CD4-positive, alpha-beta memory T cell (primary cell): ENCODE measurements at regions not wholly inside any gene's neighbourhood (a gene's known extent, or its start where the extent isn't known, plus 50 kb on each side); places are given as distances from the start of the nearest gene placed in this dataset.

Source experiments
- CTCF ChIA-PET: fragments of 350-600 bp; sonication (Branson Sonifier 250); formaldehyde crosslinking; loops from one replicate; lab custom pipeline; 2021; ENCODE audit warnings: inconsistent platforms; ENCODE audit not compliant: partially characterized antibody; lab: Charles Lee
- POLR2A ChIA-PET: fragments of 350-600 bp; sonication (Branson Sonifier 250); formaldehyde crosslinking; loops from one replicate; lab custom pipeline; 2021; ENCODE audit not compliant: partially characterized antibody; lab: Charles Lee
- DNase-seq, 5 donors: peaks; one replicate each; pipeline versions ENCODE4 v3.0.0 to v3.0.0-alpha.2; 2020 to 2022; ENCODE audit warnings: mixed read lengths in 1 of 5
- H3K27ac ChIP-seq: one replicate; pipeline ENCODE4 v1.7.0; 2013; ENCODE audit warnings: low read depth, low read length
- H3K27me3 ChIP-seq: 2 replicates; pipeline ENCODE4 v1.7.0; 2013; ENCODE audit warnings: mild to moderate bottlenecking, low read length, moderate library complexity; ENCODE audit not compliant: insufficient read depth
- H3K36me3 ChIP-seq: 2 replicates; pipeline ENCODE4 v1.7.0; 2013; ENCODE audit warnings: mild to moderate bottlenecking, low read length, moderate library complexity; ENCODE audit not compliant: insufficient read depth
- H3K4me1 ChIP-seq: 2 replicates; pipeline ENCODE4 v1.7.0; 2013; ENCODE audit warnings: mild to moderate bottlenecking, low read length, moderate library complexity; ENCODE audit not compliant: insufficient read depth
- H3K4me3 ChIP-seq, 2 donors: one replicate each; pipeline ENCODE4 v1.7.0; 2013; ENCODE audit warnings: low read length in 2 of 2, mild to moderate bottlenecking in 1 of 2
- H3K9me3 ChIP-seq, 2 donors: one replicate each; pipeline ENCODE4 v1.7.0; 2013; ENCODE audit warnings: low read length in 2 of 2, control low read depth in 1 of 2; ENCODE audit not compliant: control insufficient read depth in 1 of 2
- H3K27ac Mint-ChIP-seq, 7 donors: one replicate each; pipeline ENCODE4 v1.8.0; 2020 to 2021; ENCODE audit warnings: mixed read lengths in 7 of 7, mild to moderate bottlenecking in 6 of 7, inconsistent platforms in 3 of 7, moderate library complexity in 3 of 7
- H3K27me3 Mint-ChIP-seq, 2 donors: one replicate each; pipeline ENCODE4 v1.8.0; 2020 to 2021; ENCODE audit warnings: mixed read lengths in 2 of 2
- H3K36me3 Mint-ChIP-seq, 2 donors: one replicate each; pipeline ENCODE4 v1.8.0; 2020 to 2021; ENCODE audit warnings: mixed read lengths in 2 of 2, inconsistent platforms in 1 of 2, mild to moderate bottlenecking in 1 of 2
- H3K4me1 Mint-ChIP-seq, 4 donors: one replicate each; pipeline ENCODE4 v1.8.0; 2020 to 2021; ENCODE audit warnings: mixed read lengths in 4 of 4, mild to moderate bottlenecking in 1 of 4
- H3K4me3 Mint-ChIP-seq, 8 donors: one replicate each; pipeline ENCODE4 v1.8.0; 2020 to 2021; ENCODE audit warnings: mixed read lengths in 8 of 8, mild to moderate bottlenecking in 7 of 8, moderate library complexity in 6 of 8, inconsistent platforms in 3 of 8
- H3K9me3 Mint-ChIP-seq, 8 donors: one replicate each; pipeline ENCODE4 v1.8.0; 2020 to 2021; ENCODE audit warnings: mixed read lengths in 8 of 8, mild to moderate bottlenecking in 5 of 8, inconsistent platforms in 3 of 8, moderate library complexity in 1 of 8
- intact Hi-C: fragments of 100-400 bp; cut with micrococcal nuclease; formaldehyde crosslinking; loops from one replicate; pipeline ENCODE4 v1.15.1; 2023

DNA sequence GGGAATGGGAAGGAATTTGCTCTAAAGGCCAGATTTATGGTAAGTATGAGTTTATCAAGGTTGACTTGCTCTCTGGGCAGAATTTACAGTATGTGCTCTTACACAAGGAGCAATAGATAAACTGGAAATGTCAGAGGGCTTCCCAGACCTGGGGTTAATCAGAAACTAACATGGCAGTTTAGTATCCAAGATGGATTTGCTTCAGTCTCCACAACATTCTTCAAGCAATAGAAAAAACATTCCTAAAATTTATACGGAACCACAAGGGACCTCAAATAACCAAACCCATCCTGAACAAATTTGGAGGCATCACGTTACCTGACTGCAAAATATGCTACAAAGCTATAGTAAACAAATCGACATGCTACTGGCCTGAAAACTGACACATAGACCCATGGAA lies 606.7 kb upstream of the CHRM3 start:
- no peak for DNase-seq
- H3K4me1 ChIP-seq = no peaks in the 10 kb centered on the region
- ChIA-PET POLR2A (no interaction called here), CTCF (no interaction called here)
- H3K27ac Mint-ChIP-seq = no peak overlapping the region
- no peaks in the 10 kb centered on the region for H3K27me3 ChIP-seq
- H3K9me3 ChIP-seq = no peaks in the 10 kb centered on the region
- H3K9me3 Mint-ChIP-seq = peaks cover 0 to 11% (median 5%) of the 10 kb centered on the region in 8 donors
- H3K4me3 ChIP-seq = no peak overlapping the region
- H3K4me3 Mint-ChIP-seq = no peak overlapping the region
- no peak overlapping the region for H3K27ac ChIP-seq
- H3K36me3 Mint-ChIP-seq = no peaks in the 10 kb centered on the region
- no peaks in the 10 kb centered on the region for H3K27me3 Mint-ChIP-seq
- intact Hi-C loops = no loop called here
- no peaks in the 10 kb centered on the region for H3K4me1 Mint-ChIP-seq
- H3K36me3 ChIP-seq = no peaks in the 10 kb centered on the region

DNA sequence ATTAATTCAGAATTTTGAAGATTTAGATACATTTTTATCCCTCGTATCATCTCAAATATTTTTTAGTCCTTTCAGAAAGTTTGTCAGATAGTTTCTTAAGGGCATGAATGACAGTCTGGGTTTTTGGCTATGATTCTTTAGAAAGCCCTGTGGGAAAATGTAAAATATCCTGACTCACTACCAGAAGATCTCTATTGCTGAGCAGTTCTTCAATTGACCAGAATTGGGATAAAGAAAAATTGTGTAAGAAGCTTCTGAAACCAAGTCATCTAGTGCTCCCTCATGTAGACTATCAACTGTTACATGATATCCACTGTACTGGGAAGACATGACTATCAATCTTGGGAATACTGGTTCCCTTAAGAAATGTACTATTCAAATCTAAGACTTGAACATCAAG lies 608.3 kb upstream of the CHRM3 start:
- no peaks in the 10 kb centered on the region for H3K36me3 ChIP-seq
- POLR2A ChIA-PET = no interaction called here
- H3K9me3 Mint-ChIP-seq = peaks cover 0 to 11% (median 5%) of the 10 kb centered on the region in 8 donors
- no peaks in the 10 kb centered on the region for H3K4me1 ChIP-seq
- DNase-seq = no peak
- no peak overlapping the region for H3K4me3 ChIP-seq
- no peaks in the 10 kb centered on the region for H3K9me3 ChIP-seq
- no peak overlapping the region for H3K27ac ChIP-seq
- H3K4me3 Mint-ChIP-seq = no peak overlapping the region
- CTCF ChIA-PET = no interaction called here
- H3K27me3 ChIP-seq = no peaks in the 10 kb centered on the region
- H3K27me3 Mint-ChIP-seq = no peaks in the 10 kb centered on the region
- H3K27ac Mint-ChIP-seq = no peak overlapping the region
- intact Hi-C loops = no loop called here
- H3K36me3 Mint-ChIP-seq = no peaks in the 10 kb centered on the region
- H3K4me1 Mint-ChIP-seq = no peaks in the 10 kb centered on the region

DNA sequence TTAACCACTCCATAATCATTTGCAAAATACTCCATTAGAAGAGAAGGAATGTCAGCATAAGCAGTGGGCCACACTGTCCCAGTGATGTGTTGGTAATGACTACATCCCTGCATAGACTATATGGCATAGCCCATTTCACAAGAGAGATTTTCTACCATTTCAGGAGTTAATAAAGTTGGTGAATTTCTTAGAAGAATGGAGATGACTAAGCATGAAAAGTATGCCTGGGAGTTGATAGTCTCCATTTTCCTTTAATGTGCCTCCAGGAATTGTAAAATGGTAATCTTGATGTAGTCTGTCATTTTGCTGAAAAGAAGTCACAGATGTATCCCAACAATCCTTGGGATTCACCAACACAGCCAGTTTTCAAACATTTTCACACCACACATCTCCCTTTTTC lies 608.8 kb upstream of the CHRM3 start:
- no peak overlapping the region for H3K27ac Mint-ChIP-seq
- intact Hi-C loops = no loop called here
- H3K9me3 Mint-ChIP-seq = peaks cover 0 to 15% (median 5%) of the 10 kb centered on the region in 8 donors
- H3K27ac ChIP-seq = no peak overlapping the region
- H3K4me1 Mint-ChIP-seq = no peaks in the 10 kb centered on the region
- no peaks in the 10 kb centered on the region for H3K27me3 ChIP-seq
- CTCF ChIA-PET = interaction anchor here (1.4 kb wide), 1 partner anchor 10 kb away, joined by 3 read pairs; no protein-coding TSS in a partner anchor
- no peaks in the 10 kb centered on the region for H3K4me1 ChIP-seq
- H3K36me3 Mint-ChIP-seq = no peaks in the 10 kb centered on the region
- H3K27me3 Mint-ChIP-seq = no peaks in the 10 kb centered on the region
- no peaks in the 10 kb centered on the region for H3K9me3 ChIP-seq
- H3K4me3 Mint-ChIP-seq = no peak overlapping the region
- H3K4me3 ChIP-seq = no peak overlapping the region
- no peak for DNase-seq
- no peaks in the 10 kb centered on the region for H3K36me3 ChIP-seq
- POLR2A ChIA-PET = no interaction called here

DNA sequence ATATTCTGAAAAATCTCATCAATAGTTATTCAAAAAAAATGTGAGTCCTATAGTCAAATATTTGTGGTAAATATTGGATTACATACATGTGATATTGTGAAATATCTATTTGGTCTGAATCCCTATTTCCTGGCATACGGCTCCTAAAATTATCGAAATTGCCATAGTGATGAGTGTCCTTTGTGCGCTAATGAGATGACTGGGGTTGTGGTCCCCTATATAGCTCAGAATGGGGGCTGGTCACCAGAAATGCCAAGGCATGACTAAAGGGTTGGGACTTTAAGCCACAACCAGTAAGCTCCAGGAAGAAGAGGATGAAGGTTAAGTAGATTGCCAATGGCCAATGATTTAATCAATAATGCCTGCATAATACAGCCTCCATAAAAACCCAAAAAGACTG lies 610.2 kb upstream of the CHRM3 start:
- peaks cover 0 to 18% (median 5%) of the 10 kb centered on the region in 8 donors for H3K9me3 Mint-ChIP-seq
- H3K4me1 Mint-ChIP-seq = no peaks in the 10 kb centered on the region
- no peaks in the 10 kb centered on the region for H3K27me3 Mint-ChIP-seq
- ChIA-PET POLR2A (no interaction called here), CTCF (interaction anchor here (1.4 kb wide), 1 partner anchor 12 kb away, joined by 3 read pairs; no protein-coding TSS in a partner anchor)
- no peaks in the 10 kb centered on the region for H3K9me3 ChIP-seq
- H3K4me3 Mint-ChIP-seq = no peak overlapping the region
- no peak for DNase-seq
- H3K27ac ChIP-seq = no peak overlapping the region
- H3K27me3 ChIP-seq = no peaks in the 10 kb centered on the region
- no peaks in the 10 kb centered on the region for H3K36me3 Mint-ChIP-seq
- H3K36me3 ChIP-seq = no peaks in the 10 kb centered on the region
- no peak overlapping the region for H3K4me3 ChIP-seq
- H3K4me1 ChIP-seq = no peaks in the 10 kb centered on the region
- H3K27ac Mint-ChIP-seq = no peak overlapping the region
- intact Hi-C loops = no loop called here

DNA sequence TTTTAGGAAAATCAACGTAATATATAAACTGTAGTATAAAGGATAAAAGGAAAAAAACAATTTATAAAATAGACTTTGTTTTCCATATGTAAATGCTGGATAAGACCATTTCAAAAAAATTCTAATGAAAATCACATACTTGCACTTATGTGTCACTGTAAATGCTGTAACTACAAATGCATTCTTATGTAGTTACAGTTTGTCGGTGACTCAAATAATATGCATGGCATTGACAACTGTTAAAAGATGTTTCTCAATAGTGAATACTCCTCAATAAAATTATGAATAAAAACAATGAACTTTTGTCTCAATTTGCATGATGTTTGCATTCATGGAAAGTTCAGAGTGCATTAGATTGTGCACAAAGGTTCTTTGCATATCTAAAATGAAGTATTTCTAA lies 614.0 kb upstream of the CHRM3 start:
- Histone ChIP-seq H3K36me3 (no peaks in the 10 kb centered on the region), H3K4me1 (no peaks in the 10 kb centered on the region), H3K4me3 (no peak overlapping the region), H3K27ac (no peak overlapping the region), H3K9me3 (no peaks in the 10 kb centered on the region), H3K27me3 (no peaks in the 10 kb centered on the region)
- peaks cover 0 to 12% (median 0%) of the 10 kb centered on the region in 8 donors for H3K9me3 Mint-ChIP-seq
- no peaks in the 10 kb centered on the region for H3K36me3 Mint-ChIP-seq
- no peaks in the 10 kb centered on the region for H3K27me3 Mint-ChIP-seq
- no peak for DNase-seq
- intact Hi-C loops = no loop called here
- no peak overlapping the region for H3K4me3 Mint-ChIP-seq
- H3K4me1 Mint-ChIP-seq = no peaks in the 10 kb centered on the region
- ChIA-PET CTCF (no interaction called here), POLR2A (no interaction called here)
- H3K27ac Mint-ChIP-seq = no peak overlapping the region

DNA sequence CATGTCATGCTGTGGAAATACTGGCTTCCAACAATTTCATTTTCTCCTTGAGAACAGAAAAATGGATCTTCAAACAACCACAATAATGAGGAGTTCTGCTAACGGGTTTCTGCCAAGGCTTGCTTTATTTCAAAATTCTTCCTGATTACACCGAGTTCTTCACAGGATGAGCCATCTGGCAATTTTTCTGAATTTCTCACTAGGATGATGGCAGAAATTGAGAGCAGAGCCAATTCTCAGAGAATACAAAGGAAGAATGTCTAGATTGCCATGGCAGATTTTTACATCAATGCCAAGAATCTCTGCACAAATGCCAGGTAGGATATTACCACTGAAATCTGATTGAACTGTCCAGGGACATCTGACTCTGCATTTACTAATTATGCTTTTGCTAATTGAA lies 619.0 kb upstream of the CHRM3 start:
- no peaks in the 10 kb centered on the region for H3K4me1 ChIP-seq
- CTCF ChIA-PET = no interaction called here
- no peak overlapping the region for H3K27ac ChIP-seq
- Mint-ChIP-seq H3K4me1 (no peaks in the 10 kb centered on the region), H3K36me3 (no peaks in the 10 kb centered on the region), H3K27ac (no peak overlapping the region), H3K4me3 (no peak overlapping the region), H3K27me3 (no peaks in the 10 kb centered on the region), H3K9me3 (peaks cover 5 to 35% (median 18%) of the 10 kb centered on the region in 8 donors)
- H3K27me3 ChIP-seq = no peaks in the 10 kb centered on the region
- H3K36me3 ChIP-seq = no peaks in the 10 kb centered on the region
- no peak for DNase-seq
- peaks cover 0 to 6% of the 10 kb centered on the region in 2 donors for H3K9me3 ChIP-seq
- intact Hi-C loops = no loop called here
- POLR2A ChIA-PET = no interaction called here
- no peak overlapping the region for H3K4me3 ChIP-seq

DNA sequence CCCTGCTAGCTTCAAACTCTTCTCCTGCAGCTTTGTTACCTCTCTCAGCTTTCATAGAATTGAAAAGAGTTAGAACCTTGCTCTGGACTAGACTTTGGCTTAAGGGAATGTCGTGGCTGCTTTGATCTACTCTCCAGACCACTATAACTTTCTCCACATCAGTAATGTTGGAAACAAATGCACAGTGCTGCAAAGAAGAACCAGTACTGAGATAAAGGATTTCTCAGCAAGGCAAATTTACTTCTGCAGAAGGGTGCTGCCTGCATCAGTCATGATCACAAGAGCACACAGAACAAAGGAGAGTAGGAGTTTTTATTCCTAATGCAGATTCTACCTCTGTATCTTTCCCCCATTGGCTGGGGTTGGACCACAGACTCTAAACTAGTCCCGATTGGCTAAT lies 621.6 kb upstream of the CHRM3 start:
- ChIA-PET POLR2A (no interaction called here), CTCF (no interaction called here)
- Histone ChIP-seq H3K36me3 (no peaks in the 10 kb centered on the region), H3K4me1 (no peaks in the 10 kb centered on the region), H3K4me3 (no peak overlapping the region), H3K9me3 (peaks cover 0 to 6% of the 10 kb centered on the region in 2 donors), H3K27ac (no peak overlapping the region), H3K27me3 (no peaks in the 10 kb centered on the region)
- no peaks in the 10 kb centered on the region for H3K4me1 Mint-ChIP-seq
- no peak overlapping the region for H3K27ac Mint-ChIP-seq
- no peak for DNase-seq
- no peaks in the 10 kb centered on the region for H3K27me3 Mint-ChIP-seq
- no peaks in the 10 kb centered on the region for H3K36me3 Mint-ChIP-seq
- no peak overlapping the region for H3K4me3 Mint-ChIP-seq
- peaks cover 6 to 36% (median 21%) of the 10 kb centered on the region in 8 donors for H3K9me3 Mint-ChIP-seq
- intact Hi-C loops = no loop called here

DNA sequence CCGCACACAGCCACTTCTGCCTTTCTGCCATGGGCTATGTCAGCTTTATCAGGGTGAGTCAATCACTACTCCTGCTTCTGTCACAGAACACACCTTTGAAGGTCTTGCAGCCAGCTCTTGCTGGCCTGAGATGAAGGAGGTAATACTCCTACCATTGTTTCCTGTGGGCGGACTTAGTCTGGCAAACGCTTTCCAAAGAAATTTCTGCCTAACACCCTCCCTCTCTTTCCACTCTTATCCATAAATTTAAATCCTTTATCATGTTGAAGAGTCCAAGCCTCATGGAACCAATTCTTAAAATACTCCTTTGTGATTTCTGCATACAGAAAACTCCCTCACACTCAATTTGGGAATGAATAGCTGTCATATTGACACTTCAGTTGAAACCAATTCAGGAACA lies 633.1 kb upstream of the CHRM3 start:
- intact Hi-C loops = no loop called here
- Histone ChIP-seq H3K9me3 (no peaks in the 10 kb centered on the region), H3K4me1 (no peaks in the 10 kb centered on the region), H3K27me3 (no peaks in the 10 kb centered on the region), H3K4me3 (no peak overlapping the region), H3K36me3 (no peaks in the 10 kb centered on the region), H3K27ac (no peak overlapping the region)
- ChIA-PET POLR2A (no interaction called here), CTCF (no interaction called here)
- DNase-seq = no peak
- H3K9me3 Mint-ChIP-seq = peaks cover 0 to 10% (median 1%) of the 10 kb centered on the region in 8 donors
- H3K36me3 Mint-ChIP-seq = no peaks in the 10 kb centered on the region
- no peaks in the 10 kb centered on the region for H3K4me1 Mint-ChIP-seq
- H3K4me3 Mint-ChIP-seq = no peak overlapping the region
- H3K27ac Mint-ChIP-seq = no peak overlapping the region
- no peaks in the 10 kb centered on the region for H3K27me3 Mint-ChIP-seq
